ENCODE measurements at regions not wholly inside any gene's neighbourhood (a gene's known extent, or its start where the extent isn't known, plus 50 kb on each side); places are given as distances from the start of the nearest gene placed in this dataset.

GRCh38 chr5:2883771-2884170 is 132.3 kb upstream of the IRX2 start:
- WGBS (ENCODE audit: insufficient coverage, low coverage, missing lambda C conversion rate), result 1% methylated on average over 8 of the region's 8 CpGs
- DNase-seq (ENCODE audit: extremely low read depth in 1 of 4, low spot score in 3 of 4), result no peak
- H3K9ac ChIP-seq (ENCODE audit: insufficient read depth in 1 of 2, low read depth in 2 of 2, low read length in 2 of 2), result no peak overlapping the region
- no peaks in the 10 kb centered on the region for H3K4me1 ChIP-seq (replicated peaks in 1 of 2; ENCODE audit: control insufficient read depth in 2 of 2, insufficient read depth in 2 of 2, low read length in 2 of 2)
- H2AFZ ChIP-seq (ENCODE audit: low read depth, low read length), result no peak overlapping the region
- H3K9me3 ChIP-seq (replicated peaks; ENCODE audit: control insufficient read depth, insufficient read depth, low read depth, low read length), result no peaks in the 10 kb centered on the region
- H3K4me2 ChIP-seq (ENCODE audit: insufficient read depth, low read length), result no peak overlapping the region
- no peaks in the 10 kb centered on the region for H3K79me2 ChIP-seq (ENCODE audit: control insufficient read depth, insufficient read depth, low read length)
- FAIRE-seq, result no peak
- ChIA-PET CTCF (ENCODE audit: low intra/inter-chr PET ratio) (no interaction called here), POLR2A (interaction anchor here (0.7 kb wide), 1 partner anchor 225 kb away, joined by 4 read pairs; no protein-coding TSS in a partner anchor)
- H3K27ac ChIP-seq (ENCODE audit: extremely low read depth, low read depth, low read length), result no peak overlapping the region
- H3K4me3 ChIP-seq, result no peak overlapping the region
- TF ChIP-seq MAZ (CRISPR knock-in tag; conservative IDR thresholded peaks at IDR 0.05 in 1 of 2, IDR thresholded peaks at IDR 0.05 in 1 of 2) (no peak), MAFK (IDR thresholded peaks at IDR 0.05; ENCODE audit: low read length) (no peak), NFRKB (IDR thresholded peaks at IDR 0.05; ENCODE audit: low read depth) (no peak), CBX1 (IDR thresholded peaks at IDR 0.05; ENCODE audit: low read depth) (no peak), FOXM1 (IDR thresholded peaks at IDR 0.05; ENCODE audit: low read depth) (no peak), FOXM1 (CRISPR knock-in tag; IDR thresholded peaks at IDR 0.05; ENCODE audit: low read depth) (no peak), HOMEZ (CRISPR knock-in tag; IDR thresholded peaks at IDR 0.05) (no peak), ZNF324 (CRISPR knock-in tag; IDR thresholded peaks at IDR 0.05) (no peak)
- intact Hi-C loops (cut with micrococcal nuclease) (no loop called here), in situ Hi-C loops (cut with MboI) (no loop called here)
- no TSS peak for BruUV-seq (replicated peaks)
- H4K20me1 ChIP-seq (replicated peaks; ENCODE audit: control insufficient read depth, insufficient read depth, low read length), result no peaks in the 10 kb centered on the region
- no peak for ATAC-seq
- H3K36me3 ChIP-seq (ENCODE audit: control insufficient read depth, insufficient read depth, low read length), result no peaks in the 10 kb centered on the region
- peaks cover 0 to 5% of the 10 kb centered on the region in 2 experiments; a peak in 2 of 5 replicates for H3K27me3 ChIP-seq (ENCODE audit: control insufficient read depth in 2 of 2, insufficient read depth in 2 of 2, low read length in 2 of 2)
- peaks cover 3% of the 10 kb centered on the region for H3K9me1 ChIP-seq (ENCODE audit: control insufficient read depth, insufficient read depth, low read length)
